H9 (cell line): ENCODE measurements at regions not wholly inside any gene's neighbourhood (a gene's known extent, or its start where the extent isn't known, plus 50 kb on each side); places are given as distances from the start of the nearest gene placed in this dataset.

Experiments
- DNase-seq: peaks from one replicate; pipeline ENCODE4 v3.0.0-alpha.2; 2017
- H2AFZ ChIP-seq: one replicate; pipeline ENCODE4 v1.6.1; 2013; ENCODE audit warnings: mild to moderate bottlenecking, low read length, control low read depth, moderate library complexity
- H2AK5ac ChIP-seq: 2 replicates; pipeline ENCODE4 v1.6.1; 2013; ENCODE audit warnings: low read length, control low read depth, mixed read lengths; ENCODE audit not compliant: insufficient read length
- H2BK120ac ChIP-seq: one replicate; pipeline ENCODE4 v1.6.1; 2013; ENCODE audit warnings: low read depth, mild to moderate bottlenecking, low read length, control low read depth, inconsistent platforms; ENCODE audit not compliant: poor library complexity, severe bottlenecking
- H2BK12ac ChIP-seq: 2 replicates; pipeline ENCODE4 v1.6.1; 2013; ENCODE audit warnings: low read length, control low read depth, mixed read lengths, low read depth; ENCODE audit not compliant: insufficient read length
- H2BK15ac ChIP-seq: 2 replicates; pipeline ENCODE4 v1.6.1; 2013; ENCODE audit warnings: low read depth, low read length, control low read depth
- H2BK20ac ChIP-seq: one replicate; pipeline ENCODE4 v1.6.1; 2013; ENCODE audit warnings: low read depth, mild to moderate bottlenecking, low read length, control low read depth, inconsistent platforms; ENCODE audit not compliant: poor library complexity, severe bottlenecking
- H2BK5ac ChIP-seq: 2 replicates; pipeline ENCODE4 v1.6.1; 2013; ENCODE audit warnings: low read length, control low read depth, mixed read lengths; ENCODE audit not compliant: insufficient read length
- H3K14ac ChIP-seq: 2 replicates; pipeline ENCODE4 v1.6.1; 2013; ENCODE audit warnings: low read length, control low read depth; ENCODE audit not compliant: insufficient read depth
- H3K18ac ChIP-seq: 2 replicates; pipeline ENCODE4 v1.6.1; 2013; ENCODE audit warnings: low read depth, mild to moderate bottlenecking, mixed read lengths, low read length, control low read depth; ENCODE audit not compliant: insufficient read length
- H3K23ac ChIP-seq: 2 replicates; pipeline ENCODE4 v1.6.1; 2013; ENCODE audit warnings: low read length, control low read depth, mixed read lengths, low read depth; ENCODE audit not compliant: insufficient read length
- H3K23me2 ChIP-seq: 2 replicates; pipeline ENCODE4 v1.6.1; 2013; ENCODE audit warnings: low read depth, mild to moderate bottlenecking, mixed read lengths, low read length, control low read depth; ENCODE audit not compliant: insufficient read length, poor library complexity, severe bottlenecking
- H3K27ac ChIP-seq: 2 replicates; pipeline ENCODE4 v1.5.1; 2013; ENCODE audit warnings: low read length, control low read depth, mixed read lengths, low read depth; ENCODE audit not compliant: insufficient read length
- H3K27me3 ChIP-seq: 2 replicates; pipeline ENCODE4 v1.6.1; 2013; ENCODE audit warnings: low read length, control low read depth, inconsistent platforms; ENCODE audit not compliant: insufficient read depth
- H3K4ac ChIP-seq: 2 replicates; pipeline ENCODE4 v1.6.1; 2013; ENCODE audit warnings: low read depth, mild to moderate bottlenecking, control low read depth, inconsistent platforms, low read length, moderate library complexity
- H3K4me1 ChIP-seq: 2 replicates; pipeline ENCODE4 v1.6.1; 2013; ENCODE audit warnings: low read length, control low read depth, inconsistent platforms; ENCODE audit not compliant: insufficient read depth
- H3K4me2 ChIP-seq: 2 replicates; pipeline ENCODE4 v1.6.1; 2013; ENCODE audit warnings: low read length, control low read depth, mixed read lengths; ENCODE audit not compliant: insufficient read length, insufficient read depth
- H3K56ac ChIP-seq: 2 replicates; pipeline ENCODE4 v1.6.1; 2013; ENCODE audit warnings: low read depth, mild to moderate bottlenecking, mixed read lengths, low read length, control low read depth; ENCODE audit not compliant: insufficient read length
- H3K79me1 ChIP-seq: 2 replicates; pipeline ENCODE4 v1.6.1; 2013; ENCODE audit warnings: low read depth, mild to moderate bottlenecking, moderate library complexity, low read length, control low read depth, inconsistent platforms; ENCODE audit not compliant: insufficient read depth, poor library complexity, severe bottlenecking
- H3K79me2 ChIP-seq: 2 replicates; pipeline ENCODE4 v1.6.1; 2013; ENCODE audit warnings: low read length, control low read depth, inconsistent platforms; ENCODE audit not compliant: insufficient read depth
- H3K9ac ChIP-seq: 2 replicates; pipeline ENCODE4 v1.6.1; 2013; ENCODE audit warnings: low read length, control low read depth, mixed read lengths; ENCODE audit not compliant: insufficient read length; ENCODE audit errors: extremely low read depth
- H3K9me3 ChIP-seq: one replicate; pipeline ENCODE4 v1.6.1; 2013; ENCODE audit warnings: low read depth, low read length, inconsistent platforms; ENCODE audit not compliant: control insufficient read depth
- H3T11ph ChIP-seq: one replicate; pipeline ENCODE4 v1.6.1; 2013; ENCODE audit warnings: mild to moderate bottlenecking, low read length, control low read depth, inconsistent platforms
- H4K20me1 ChIP-seq: one replicate; pipeline ENCODE4 v1.6.1; 2013; ENCODE audit not compliant: control insufficient read depth, insufficient read length, insufficient read depth
- H4K5ac ChIP-seq: 2 replicates; pipeline ENCODE4 v1.6.1; 2013; ENCODE audit warnings: low read depth, mild to moderate bottlenecking, mixed read lengths, low read length, control low read depth; ENCODE audit not compliant: insufficient read length
- H4K8ac ChIP-seq: replicated peaks from 2 replicates; pipeline ENCODE4 v1.6.1; 2013; ENCODE audit warnings: low read length, control low read depth, mixed read lengths, low read depth; ENCODE audit not compliant: insufficient read length
- H4K91ac ChIP-seq: 2 replicates; pipeline ENCODE4 v1.6.1; 2013; ENCODE audit warnings: low read depth, mild to moderate bottlenecking, moderate library complexity, mixed read lengths, low read length, control low read depth; ENCODE audit not compliant: insufficient read length
- H3K27ac Mint-ChIP-seq, 3 experiments: 2 replicates in 2 of 3; 3 replicates in 1 of 3; pipeline ENCODE4 v1.8.0; 2020 to 2021; ENCODE audit warnings: mixed read lengths in 3 of 3, mild to moderate bottlenecking in 1 of 3, moderate library complexity in 1 of 3
- H3K27me3 Mint-ChIP-seq: 2 replicates; pipeline ENCODE4 v1.8.0; 2021; ENCODE audit warnings: low read depth, mild to moderate bottlenecking, moderate library complexity, mixed read lengths
- H3K36me3 Mint-ChIP-seq, 3 experiments: 2 replicates in 2 of 3; 3 replicates in 1 of 3; pipeline ENCODE4 v1.8.0; 2020 to 2021; ENCODE audit warnings: low read depth in 3 of 3, mixed read lengths in 3 of 3; ENCODE audit not compliant: insufficient read depth in 1 of 3
- H3K4me1 Mint-ChIP-seq, 2 experiments: 2 replicates each; pipeline ENCODE4 v1.8.0; 2020; ENCODE audit warnings: mixed read lengths in 2 of 2
- H3K4me3 Mint-ChIP-seq, 2 experiments: 2 replicates in 1 of 2; 3 replicates in 1 of 2; pipeline ENCODE4 v1.8.0; 2020 to 2021; ENCODE audit warnings: mild to moderate bottlenecking in 2 of 2, mixed read lengths in 2 of 2, moderate library complexity in 1 of 2
- H3K9me3 Mint-ChIP-seq, 2 experiments: 2 replicates in 1 of 2; 3 replicates in 1 of 2; pipeline ENCODE4 v1.8.0; 2020; ENCODE audit warnings: mild to moderate bottlenecking in 2 of 2, mixed read lengths in 2 of 2, moderate library complexity in 1 of 2
- CTCF ChIP-seq: fragments of 200-600 bp; sonication (generic); conservative IDR thresholded peaks from 3 replicates; pipeline ENCODE4 v1.8.0; 2021; ENCODE audit warnings: antibody characterized with exemption, mild to moderate bottlenecking
- WGBS: extraction: QIAGEN DNeasy Blood & Tissue Kit; methylation state at CpG from one replicate; pipeline ENCODE4 v1.1.7; 2013; ENCODE audit warnings: missing lambda C conversion rate, low lambda C conversion rate, mixed read lengths; ENCODE audit not compliant: insufficient read length; ENCODE audit errors: extremely low coverage; 5-methylcytosine and 5-hydroxymethylcytosine counted together

GRCh38 chr13:31681133-31681532 lies 58.2 kb upstream of the RXFP2 start:
- Mint-ChIP-seq H3K4me1 (peaks cover 17 to 21% of the 10 kb centered on the region in 2 experiments), H3K36me3 (no peaks in the 10 kb centered on the region; a peak in 1 of 7 replicates), H3K27ac (no peak overlapping the region), H3K4me3 (no peak overlapping the region), H3K9me3 (peaks cover 2 to 5% of the 10 kb centered on the region in 2 experiments), H3K27me3 (no peaks in the 10 kb centered on the region; the same call in 1 of the 2 replicates)
- Histone ChIP-seq H4K5ac (no peak overlapping the region), H2AFZ (no peak overlapping the region), H2BK20ac (no peak overlapping the region), H3K4me2 (no peak overlapping the region), H2BK5ac (no peak overlapping the region), H3T11ph (no peak overlapping the region), H2BK15ac (no peak overlapping the region), H3K18ac (no peak overlapping the region), H4K20me1 (no peaks in the 10 kb centered on the region), H2BK120ac (no peak overlapping the region), H3K79me2 (no peaks in the 10 kb centered on the region), H3K4ac (no peak overlapping the region), H3K79me1 (no peaks in the 10 kb centered on the region), H2AK5ac (no peak overlapping the region), H3K56ac (no peak overlapping the region), H3K27me3 (no peaks in the 10 kb centered on the region), H3K9me3 (no peaks in the 10 kb centered on the region), H3K27ac (no peak overlapping the region), H3K4me1 (no peaks in the 10 kb centered on the region), H3K23ac (no peak overlapping the region), H3K23me2 (no peaks in the 10 kb centered on the region), H2BK12ac (no peak overlapping the region), H3K14ac (no peak overlapping the region), H4K8ac (no peak overlapping the region), H3K9ac (no peak overlapping the region), H4K91ac (no peak overlapping the region)
- no peak for TF ChIP-seq CTCF
- no CpG with 5 or more reads among the region's 2 CpGs for WGBS
- DNase-seq: no peak
